ENCODE measurements at regions not wholly inside any gene's neighbourhood (a gene's known extent, or its start where the extent isn't known, plus 50 kb on each side); places are given as distances from the start of the nearest gene placed in this dataset.
A peak's percentile ranks its signal among the peaks of the same experiment; 100 is the strongest.

DNA sequence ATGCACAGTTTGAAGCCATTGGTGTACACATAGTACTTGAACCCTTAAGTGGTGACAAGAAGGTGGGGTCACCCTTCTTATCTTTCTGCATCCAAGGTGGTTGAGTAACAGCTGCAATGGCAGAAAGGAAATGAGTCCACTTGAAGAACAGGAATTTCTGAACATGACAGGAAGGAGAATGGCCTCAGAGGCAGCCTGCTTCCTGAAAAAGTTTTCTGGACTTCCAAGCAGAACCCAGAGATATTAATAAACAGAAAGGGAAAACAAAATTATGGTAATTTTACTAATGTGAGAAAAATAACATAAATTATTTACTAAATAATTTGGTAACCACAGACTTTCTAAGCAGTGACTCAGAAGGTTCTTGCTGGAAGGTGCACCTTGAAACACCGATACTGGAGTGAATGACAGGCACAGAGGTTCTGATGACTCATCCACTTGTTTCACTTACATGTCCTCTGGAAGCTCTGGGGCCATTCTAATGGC lies 119.9 kb upstream of the HS3ST1 start:
- DNase-seq: no peak

DNA sequence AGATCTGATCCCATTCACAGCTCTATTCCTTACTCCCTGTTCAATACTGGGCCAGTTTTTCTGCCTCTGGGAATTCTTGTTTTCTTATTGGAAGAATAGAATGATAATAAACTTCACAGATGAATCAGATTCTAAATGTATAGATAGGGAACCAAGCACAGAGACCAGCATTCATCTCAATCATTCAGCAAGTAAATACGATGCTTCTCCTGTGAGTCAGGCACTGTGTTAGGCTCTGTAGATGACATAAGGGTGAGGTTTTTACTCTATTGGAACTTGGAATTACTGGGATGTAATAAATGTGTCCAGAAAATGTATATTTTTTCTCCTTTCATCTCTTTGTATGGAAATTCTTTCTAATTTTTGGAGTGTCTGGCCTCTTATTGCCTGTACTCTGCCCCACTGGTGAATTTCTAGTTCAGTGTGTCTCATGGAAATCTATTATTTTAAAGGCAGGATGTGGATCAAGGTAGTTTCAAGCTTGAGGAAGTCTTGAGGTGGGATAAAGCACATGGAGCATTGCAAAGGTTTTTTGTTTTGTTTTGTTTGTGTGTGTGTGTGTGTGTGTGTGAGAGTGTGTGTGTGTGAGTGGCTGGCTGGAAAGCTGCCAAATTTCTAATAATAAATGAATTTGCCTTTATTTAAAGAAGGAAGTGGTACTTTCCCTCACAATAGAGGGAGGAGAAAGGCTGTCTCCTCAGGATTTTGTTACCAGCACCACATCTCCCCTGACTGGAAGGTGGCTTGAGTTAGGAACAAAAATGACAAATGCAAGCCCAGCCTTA lies 117.9 kb upstream of the HS3ST1 start:
- DNase-seq: no peak

DNA sequence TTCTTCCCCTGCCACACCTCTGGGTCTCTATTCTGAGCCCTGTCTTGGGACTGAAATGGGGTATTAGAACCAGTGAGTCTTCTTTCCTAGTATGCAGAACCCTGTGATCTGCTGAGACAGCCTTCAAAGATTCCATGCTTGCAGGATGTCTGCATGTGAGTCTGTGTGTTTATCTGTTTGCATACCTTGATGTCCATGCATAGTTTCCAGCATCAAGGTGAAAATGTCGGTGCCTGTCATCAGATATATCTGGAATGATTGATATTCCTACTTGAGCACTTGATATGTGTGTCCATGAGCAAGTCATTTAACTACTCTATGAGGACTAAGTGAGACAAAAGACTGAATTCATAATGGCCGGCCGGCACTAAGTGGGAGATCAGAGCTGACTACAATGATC lies 117.0 kb upstream of the HS3ST1 start:
- DNase-seq: no peak

DNA sequence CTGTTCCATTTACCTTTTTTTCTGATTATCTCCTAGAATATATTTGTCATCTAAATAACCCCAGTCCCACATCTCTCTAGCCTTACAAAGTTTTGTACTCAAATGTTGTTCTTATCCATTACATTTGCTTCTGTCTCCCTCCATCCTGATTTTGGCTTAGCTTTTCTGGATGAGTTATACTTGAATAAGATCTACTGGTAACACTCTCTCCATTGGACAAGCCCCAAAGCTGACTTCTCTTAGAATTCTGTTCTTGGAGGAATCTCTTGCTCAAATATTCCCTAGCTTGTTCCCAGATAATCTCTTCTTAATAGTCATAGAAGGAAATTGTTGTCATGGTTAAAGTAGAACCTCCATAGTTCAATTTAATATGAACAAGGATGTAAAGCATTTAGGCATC lies 115.5 kb upstream of the HS3ST1 start:
- DNase-seq: no peak

DNA sequence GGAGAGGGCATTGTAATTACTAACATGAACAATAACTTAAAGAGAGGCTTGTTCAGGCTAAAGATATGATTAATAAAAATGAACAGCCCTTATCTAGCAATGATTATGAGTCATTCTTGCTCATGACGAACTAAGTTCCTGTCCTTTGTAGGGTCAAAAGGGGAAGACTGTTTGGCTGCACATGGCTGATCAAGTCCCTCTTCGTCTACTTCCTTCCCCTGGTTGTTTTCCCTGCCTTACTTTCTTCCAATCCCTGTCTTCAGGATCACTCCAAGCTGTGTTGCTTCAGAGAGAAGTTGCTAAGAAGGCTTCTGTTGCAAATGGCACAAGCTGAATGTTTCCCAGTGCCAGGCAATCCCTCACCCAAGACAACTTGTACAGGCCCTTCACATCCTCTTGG lies 115.0 kb upstream of the HS3ST1 start:
- DNase-seq: no peak

DNA sequence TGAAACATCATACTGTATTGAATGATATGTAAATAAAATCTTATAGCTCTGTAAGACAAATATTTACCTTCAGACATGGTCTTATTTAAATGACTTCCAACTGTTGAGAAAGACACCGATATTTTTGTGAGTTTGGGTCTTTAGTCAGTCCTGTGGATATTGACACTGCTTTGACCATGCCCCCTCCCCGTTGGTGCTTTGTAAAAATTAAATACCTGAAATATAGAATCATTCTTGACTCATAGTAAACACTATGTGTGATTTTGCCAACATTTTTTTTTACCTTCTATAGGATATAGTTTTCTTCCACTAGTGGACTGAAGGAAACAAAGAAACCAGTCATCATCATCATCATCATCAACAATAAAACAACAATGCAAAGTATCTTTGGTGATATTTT lies 114.3 kb upstream of the HS3ST1 start:
- DNase-seq: no peak

DNA sequence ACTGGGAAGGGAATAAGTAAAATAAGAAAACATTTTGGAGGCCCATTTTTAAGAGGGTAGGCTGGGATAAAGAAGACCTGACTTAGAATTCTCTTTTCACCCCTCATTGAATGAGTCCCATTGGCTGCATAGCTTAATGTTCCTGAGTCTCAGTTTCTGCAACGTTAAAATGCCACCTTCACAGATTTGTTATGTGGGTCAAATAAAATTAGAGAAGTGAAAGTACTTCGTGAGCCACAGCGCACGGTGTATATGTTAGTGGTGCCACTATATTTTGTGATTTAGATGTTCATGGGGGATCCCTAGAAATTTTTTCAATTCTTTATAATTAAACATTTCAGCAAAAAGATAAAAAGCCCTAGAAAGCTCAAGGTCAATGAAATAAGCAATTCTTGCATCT lies 109.2 kb upstream of the HS3ST1 start:
- DNase-seq: no peak

DNA sequence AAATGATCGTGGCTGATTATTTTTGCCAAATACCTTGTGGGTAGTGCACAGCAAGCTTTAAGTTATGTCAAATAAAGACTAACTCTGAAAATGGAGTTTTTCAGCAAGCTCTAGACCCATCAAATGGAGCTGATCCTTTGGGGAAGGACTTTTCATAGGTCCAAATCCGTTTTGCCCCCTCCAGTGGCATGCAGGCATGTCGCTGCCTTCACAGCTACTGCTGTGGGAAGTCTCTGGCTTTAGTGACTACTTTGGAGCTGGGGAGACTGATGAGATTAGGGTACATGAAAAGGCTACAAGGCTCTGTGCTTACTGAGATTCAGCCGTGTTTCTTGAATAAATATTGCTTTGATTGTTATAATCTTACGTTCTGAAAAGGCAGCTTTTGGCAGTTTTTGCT lies 106.6 kb upstream of the HS3ST1 start:
- DNase-seq: no peak

DNA sequence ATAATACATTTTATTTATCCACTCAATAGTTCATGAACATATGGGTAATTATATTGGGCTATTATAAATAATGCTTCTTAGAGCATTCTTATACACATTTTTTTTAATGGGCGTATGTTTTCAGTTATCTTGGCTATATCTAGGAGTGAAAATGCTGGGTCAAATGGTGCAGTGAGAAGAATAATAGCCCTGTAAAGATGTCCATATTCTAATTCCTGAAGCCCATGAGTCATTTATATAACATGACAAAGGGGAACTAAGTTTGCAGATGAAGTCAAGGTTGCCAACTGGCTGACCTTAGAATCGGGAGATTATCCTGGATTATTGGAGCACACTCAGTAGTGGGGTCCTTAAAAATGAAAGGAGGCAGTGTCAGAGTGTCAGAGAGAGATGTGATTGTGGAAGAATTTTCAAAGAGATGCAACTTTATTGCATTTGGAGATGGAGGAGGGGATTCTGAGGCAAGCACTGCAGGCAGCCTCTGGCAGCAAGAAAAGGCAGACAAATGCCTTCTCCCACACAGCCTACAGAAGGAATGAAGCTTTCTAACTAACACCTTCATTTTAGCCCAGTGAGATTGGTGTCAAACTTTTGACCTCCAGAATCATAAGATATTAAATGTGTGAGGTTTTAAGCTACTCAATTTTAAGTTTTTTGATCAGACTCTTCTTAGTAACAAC lies 106.1 kb upstream of the HS3ST1 start:
- no peak for DNase-seq

DNA sequence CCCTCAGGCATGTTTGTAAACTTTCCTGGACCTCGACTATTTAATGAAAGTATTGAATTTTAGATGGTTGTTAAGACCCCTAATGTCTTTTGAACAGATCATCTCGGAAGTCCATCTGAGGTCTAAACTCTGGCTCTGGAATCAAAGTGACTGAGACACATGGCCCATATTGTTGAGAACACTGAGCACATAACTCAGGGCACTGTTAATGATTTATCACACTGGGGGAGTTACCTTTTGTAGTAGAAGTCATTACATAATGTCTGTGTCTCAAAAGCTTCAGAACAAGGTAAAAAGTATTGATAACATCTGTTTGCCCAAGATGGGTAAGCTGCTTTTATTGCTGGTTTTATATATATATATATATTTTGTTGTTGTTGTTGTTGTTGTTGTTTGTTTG lies 103.4 kb upstream of the HS3ST1 start:
- no peak for DNase-seq

DNA sequence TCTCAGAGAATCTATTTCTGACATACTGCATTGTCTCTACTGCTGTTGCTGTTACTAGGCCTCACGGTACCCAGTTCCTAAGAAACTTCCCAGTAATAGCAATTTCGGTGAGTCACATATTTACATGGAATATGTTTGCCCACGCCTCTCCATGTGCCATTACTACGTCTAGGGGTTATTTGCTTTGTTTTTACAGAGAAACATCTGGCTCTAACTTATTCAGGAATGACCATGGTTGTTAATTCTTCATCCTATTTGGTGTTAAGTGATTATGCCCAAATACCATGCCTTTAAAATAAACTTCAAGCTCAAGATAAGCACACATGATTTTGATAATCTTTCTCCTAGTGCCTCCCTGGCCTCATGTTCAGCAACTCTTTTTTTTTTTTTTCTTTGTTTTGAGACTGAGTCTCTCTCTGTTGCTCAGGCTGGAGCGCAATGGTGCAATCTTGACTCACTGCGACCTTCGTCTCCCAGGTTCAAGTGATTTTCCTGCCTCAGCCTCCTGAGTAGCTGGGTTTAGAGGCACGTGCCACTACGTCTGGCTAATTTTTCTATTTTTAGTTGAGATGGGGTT lies 101.0 kb upstream of the HS3ST1 start:
- peak; percentile 10 for DNase-seq

DNA sequence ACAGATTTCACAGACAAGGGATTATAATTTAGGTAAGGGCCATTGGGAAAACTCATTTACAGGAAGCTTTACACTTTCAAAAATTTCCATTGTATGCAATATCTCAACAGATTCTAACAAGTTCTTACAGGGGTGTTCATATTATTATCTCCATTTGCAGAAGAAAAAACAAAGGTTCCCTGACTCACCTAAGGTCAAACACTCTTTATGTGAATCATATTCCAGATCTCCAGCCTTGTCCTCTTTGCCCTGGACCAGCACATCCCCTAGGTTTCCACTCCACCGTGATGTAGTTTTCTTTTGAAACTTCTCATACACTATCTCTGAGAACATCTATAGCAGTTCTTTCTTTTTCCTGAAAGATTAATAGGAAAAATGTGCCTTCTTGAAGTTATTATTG lies 96.4 kb upstream of the HS3ST1 start:
- no peak for DNase-seq

DNA sequence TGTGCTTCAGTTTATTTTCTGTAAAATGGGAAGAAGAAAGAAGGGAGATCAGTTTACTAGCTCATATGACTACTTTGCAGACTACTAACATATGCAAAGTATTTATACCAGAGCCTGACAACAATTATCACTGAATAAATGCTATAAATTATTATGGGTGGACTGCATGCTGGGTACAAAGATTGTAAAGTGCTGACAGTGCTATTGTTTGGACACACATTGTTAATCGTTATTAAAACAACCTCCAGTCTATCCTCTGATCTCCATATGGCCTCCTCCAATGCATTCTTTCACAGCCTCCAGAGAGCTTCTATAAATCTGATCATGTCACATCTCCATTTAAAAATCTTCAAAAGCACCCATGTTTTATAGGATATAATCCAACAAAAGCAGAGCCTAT lies 90.1 kb upstream of the HS3ST1 start:
- no peak for DNase-seq

DNA sequence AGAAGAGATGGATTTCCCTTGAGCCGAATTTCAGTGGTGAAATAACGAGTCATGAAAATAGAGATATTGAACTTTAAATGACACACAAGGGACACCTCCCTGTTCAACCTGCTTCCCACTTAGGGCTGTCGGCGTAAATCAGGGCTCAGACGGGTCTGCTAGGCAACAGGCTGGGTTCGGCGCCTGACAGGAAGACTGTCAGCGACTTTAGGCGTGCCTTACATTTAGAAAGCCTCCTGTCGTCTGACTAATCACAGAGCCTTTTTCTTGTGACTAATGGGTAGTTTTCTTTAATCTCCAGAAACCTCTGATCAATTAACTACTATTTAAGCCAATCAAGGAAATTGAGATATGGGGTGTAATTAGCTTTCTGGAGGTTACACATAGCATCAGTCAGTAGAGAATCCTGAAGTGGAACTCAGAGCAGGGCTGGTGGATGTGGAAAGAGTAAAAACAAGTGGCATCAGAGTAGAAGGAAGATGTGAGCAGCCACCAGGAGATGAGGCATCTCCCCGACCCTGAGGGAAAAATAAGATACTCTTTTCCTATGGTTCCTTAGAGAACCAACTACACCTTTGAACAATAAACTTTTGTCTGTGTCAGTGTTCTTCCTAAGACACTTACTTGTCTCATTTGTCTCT lies 86.2 kb upstream of the HS3ST1 start:
- no peak for DNase-seq

DNA sequence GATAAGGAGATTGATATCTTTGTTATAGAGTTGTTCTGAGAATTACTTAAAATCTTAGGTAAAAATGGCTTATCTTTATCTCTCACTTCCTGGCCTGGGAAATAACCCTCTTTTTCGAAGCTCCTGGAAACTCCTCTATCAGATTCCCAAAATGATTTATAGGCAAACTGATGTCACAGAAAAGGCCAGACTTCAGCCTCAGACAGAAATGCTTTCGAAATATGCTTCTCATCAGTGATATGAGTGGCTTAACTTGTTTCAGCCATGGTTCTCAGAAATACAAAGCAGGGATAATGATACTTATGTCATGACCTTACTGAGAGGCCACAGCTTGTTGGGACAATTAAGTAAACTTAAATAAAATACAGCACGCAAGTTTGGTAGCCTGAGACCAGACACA lies 85.3 kb upstream of the HS3ST1 start:
- DNase-seq: no peak

DNA sequence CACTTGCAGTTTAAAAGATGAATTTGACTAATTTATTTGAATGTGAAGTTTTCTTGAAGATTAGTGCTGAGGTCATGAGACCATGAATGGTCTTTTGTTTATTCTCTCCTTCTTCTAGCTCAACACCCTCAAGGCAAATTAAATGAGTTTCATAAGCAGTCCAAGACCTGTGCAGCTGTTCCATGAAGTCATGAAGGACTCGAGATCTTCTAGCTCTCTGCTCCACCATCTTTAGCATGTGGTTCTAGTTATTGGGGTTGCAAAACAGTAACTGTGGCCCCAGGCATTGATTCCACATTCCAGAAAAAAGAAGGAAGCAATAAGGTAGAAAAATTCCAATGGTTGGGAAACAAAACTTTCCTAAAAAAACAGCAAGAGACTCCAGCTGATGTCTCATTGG lies 84.2 kb upstream of the HS3ST1 start:
- no peak for DNase-seq

DNA sequence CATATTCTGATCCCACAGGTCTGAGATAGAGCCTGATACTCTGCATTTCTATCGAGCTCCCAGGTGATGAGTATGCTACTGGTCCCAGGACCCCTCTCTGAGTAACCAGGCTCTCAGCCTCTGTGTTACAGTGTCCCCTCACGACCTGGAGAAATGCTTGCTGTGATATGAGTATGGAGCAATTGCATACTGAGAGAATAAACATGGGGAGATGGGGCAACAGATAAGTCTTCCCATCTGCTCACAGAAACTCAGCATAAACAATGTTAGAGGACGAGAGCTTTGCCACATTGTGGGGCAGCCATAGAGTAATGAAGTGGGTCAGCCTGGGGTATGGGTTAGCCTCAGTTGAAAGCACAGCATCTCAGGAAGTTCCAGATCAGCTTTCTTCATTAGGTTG lies 82.6 kb upstream of the HS3ST1 start:
- DNase-seq: no peak

DNA sequence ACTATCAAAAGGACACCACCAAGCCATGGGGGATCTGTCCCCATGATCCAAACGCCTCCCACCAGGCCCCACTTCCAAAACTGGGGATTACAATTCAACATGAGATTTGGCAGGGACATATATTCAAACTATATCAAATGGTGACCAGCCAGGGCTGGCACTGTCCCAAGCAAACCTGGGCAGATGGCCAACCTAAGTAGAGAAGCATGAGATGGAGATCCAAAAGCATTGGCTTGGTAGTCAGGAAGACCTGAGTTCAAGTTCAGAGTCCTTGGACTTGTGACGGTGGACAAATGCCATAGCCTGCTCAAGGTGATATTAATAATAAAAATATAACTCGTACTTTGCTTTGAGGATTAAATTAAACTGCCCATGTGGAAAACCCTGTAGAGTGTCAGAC lies 79.2 kb upstream of the HS3ST1 start:
- no peak for DNase-seq

DNA sequence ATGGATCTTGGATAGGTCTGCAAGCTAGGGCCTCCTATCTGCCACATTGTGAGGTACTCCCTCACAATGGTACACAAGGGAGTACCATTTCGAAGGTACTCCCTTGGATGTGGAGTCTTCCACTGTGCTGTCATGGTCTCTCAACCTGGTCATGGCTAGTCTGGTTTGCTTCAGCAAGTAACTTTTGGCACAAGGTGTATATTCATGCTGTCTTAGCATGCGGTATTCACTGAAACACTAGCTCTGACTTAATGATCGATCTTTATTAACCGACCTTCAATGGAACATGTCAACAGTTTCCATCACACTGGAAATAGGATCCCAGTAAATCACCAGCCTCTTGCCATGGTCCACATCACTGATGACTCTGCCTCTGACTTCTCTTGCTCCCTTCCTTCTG lies 77.5 kb upstream of the HS3ST1 start:
- no peak for DNase-seq

DNA sequence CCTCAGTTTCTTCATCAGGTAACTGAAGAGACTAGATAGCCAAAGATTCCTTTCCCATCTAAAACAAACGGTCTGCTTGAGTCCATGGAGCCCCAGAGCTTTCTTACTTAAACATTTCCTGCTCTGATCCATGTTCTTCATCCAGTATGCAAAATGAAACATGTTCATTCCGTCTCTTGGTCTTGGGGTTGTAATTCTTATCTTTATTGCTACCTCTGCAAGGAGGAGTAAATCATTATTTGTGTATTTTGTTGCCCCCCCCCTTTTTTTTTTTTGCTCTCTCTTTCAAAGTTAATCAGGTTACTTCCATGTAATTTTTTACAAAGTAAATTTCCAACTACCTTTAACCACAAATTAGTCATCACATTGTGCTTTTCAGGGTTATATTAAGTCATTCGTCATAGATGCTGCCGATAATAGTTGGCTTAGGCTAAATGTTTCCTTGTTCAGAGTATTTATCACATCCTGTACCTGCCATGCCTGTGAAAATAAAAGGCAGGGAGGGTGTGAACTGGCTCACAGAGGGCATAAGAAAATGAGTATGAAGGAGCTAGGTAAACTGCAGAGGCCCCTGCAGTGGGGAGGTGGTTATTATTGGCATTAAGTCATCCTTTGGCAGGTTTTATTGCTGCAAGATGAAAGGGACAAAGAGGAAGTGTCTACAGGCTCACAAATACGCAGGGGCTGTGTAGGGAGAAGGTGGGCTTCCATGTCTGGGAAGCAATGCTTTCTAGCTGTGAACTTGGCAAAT lies 76.7 kb upstream of the HS3ST1 start:
- no peak for DNase-seq

DNA sequence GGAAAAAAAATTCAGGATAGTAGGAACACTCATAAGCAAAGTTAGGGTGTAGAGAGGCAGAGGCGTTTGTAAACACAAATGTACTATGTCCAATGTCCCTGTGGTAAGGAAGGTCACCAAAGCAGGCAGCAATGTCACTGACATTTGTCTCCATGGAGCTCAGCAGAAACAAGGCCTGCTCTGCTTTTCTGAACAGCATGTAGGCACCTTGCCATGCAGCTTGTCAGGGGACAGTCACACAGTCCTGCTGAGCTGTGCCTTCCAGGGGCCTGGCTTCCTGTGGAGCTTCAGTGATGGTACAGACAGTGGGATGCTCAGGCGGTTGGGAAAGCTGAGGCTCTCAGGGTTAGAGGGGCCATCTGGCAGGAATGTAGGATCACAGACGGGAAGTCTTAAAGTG lies 74.5 kb upstream of the HS3ST1 start:
- DNase-seq: no peak

DNA sequence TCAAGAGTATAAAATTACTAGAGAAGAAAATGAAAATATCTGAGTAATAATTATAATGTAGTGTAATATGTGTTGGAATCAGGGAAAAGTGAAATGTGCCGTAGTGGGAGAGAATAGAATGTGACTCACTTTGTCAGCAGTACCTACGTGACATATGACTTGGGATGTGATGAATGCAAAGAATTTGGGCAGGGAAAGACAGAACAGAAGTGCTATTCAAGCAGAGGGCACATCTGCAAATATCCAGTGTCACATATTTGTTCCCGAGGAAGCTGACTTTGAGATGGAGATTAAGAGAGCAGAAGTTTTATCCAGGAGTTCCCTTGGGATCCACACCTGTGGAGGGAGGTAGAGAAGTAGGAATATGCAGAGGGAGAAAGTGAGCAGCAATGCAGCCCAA lies 69.3 kb upstream of the HS3ST1 start:
- no peak for DNase-seq

DNA sequence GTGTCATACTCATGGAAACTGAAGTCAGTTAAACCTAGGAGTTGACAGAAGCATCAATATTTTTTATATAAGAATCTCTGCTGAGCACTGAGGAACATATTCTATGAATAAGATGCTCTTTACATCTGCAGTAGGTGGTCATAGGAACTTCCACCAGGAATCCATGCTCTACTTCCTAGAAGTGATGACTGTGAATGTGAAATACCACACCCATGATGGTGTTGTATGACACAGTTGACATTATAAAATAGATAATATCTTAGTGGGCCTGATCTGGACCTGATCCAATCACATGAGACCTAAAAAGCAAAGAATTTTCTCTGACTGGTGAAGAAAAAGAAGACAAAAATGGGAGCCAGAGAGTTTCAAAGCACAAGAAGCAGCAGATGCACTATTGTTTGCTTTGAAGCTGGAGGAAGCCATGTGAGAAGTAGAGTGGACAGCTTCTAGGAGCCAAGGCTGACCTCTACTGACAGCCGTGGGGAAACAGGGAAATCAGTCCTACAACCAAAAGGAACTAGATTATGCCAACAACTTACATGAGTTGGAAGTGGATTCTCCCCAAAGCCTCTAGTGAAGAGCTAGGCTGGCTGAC lies 68.6 kb upstream of the HS3ST1 start:
- DNase-seq: no peak
